Amygdala (tissue), 56 donors: ENCODE measurements at regions not wholly inside any gene's neighbourhood (a gene's known extent, or its start where the extent isn't known, plus 50 kb on each side); places are given as distances from the start of the nearest gene placed in this dataset.
A peak's percentile ranks its signal among the peaks of the same experiment; 100 is the strongest.

Experiments
- DNase-seq, 56 donors: peaks; one replicate each; lab custom pipeline; 2025; lab: John Stamatoyannopoulos, UW

- DNase-seq: no peak
These were observed 303.4 kb downstream of the PIK3C3 start for GRCh38 chr18:42258301-42258965.

GRCh38 chr18:42261731-42262130 is 306.7 kb downstream of the PIK3C3 start:
- no peak for DNase-seq

DNA sequence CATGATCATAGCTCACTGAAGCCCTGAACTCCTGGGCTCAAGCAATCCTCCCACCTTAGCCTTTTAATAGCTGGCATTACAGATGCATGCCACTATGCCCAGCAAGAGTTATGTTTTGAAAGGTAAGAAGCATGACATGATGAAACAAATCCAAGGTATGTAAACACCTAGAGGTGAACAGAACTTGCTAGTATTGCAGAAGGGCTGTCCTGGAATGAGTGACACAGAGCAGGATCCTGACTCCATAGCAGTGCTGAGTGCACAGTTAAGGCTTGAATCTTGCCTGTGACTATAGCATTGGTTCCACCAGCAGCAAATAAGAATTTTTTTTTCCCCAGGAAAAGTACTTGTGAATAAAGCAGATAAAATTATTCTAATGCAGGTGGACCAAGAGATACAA is 309.5 kb downstream of the PIK3C3 start:
- DNase-seq: no peak

GRCh38 chr18:42268186-42268725 is 313.2 kb downstream of the PIK3C3 start:
- DNase-seq: no peak

- DNase-seq: no peak
These were observed 313.8 kb downstream of the PIK3C3 start for GRCh38 chr18:42268798-42269197.

DNA sequence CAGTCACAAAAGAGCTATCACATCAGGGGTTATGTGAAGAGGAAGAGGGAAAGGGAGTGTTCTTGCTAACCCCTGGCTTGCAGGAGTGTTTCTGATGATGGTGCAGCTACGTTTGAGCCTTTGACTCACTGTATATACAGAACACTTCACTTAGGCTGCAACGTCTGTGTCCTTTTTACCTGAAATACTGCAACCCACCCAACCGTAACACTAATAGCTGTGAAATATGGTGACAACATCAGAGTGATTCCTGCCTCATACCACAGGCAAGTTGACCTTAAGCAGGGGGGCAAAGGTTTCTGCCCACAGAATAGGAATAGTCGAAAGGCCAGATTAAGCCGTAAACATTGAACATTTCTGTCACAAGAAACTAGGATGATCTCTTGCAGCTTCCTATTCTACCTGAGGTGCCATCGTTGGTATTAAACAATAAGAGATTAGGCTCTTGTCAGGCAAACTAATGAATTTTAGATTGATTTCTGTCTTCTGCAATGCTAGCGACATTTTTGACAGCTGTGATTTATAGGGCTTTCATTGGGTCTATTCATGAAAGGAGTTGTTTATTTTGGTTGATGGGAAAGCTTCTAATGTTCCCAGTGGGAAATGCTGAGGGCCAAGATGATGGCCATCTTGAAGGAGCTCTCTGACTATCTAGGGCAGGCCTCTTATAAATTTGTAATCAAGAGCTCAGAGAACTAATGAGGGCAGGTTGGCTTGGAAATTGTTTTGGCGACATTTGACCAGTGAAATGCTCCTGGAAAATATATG is 316.8 kb downstream of the PIK3C3 start:
- DNase-seq: no peak

DNA sequence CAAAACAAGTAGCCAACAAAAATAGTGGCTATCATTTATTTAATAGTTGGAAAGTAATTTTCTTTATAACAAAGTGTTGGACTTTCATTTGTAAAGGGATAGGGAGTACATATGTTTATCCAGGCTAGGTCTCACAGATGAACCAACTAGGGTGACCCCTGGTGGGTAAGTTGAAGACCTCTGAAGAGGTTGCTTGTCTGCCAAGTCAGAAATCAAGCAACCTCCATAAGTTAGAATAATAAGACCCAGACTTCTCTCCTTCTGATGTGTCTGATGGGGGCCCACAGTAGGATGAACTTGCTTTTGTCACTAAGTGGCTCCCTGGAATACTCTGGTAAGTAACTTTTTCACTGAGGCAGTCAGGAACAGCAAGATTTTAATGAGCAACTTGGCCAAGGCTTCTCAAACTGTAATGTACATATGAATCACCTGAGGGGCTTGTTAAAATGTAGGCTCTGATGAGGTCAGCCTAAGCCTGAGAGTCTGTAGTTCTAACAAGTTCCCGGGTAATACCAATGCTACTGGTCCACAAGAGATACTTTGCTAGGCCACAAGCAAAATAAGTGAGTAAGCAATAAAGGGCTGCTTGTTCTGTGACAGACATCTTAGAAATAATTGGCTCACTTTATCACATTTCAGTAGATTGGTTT is 319.6 kb downstream of the PIK3C3 start:
- DNase-seq: no peak

- peak in 1 of 56 donors; percentile 6 for DNase-seq
These were observed 320.1 kb downstream of the PIK3C3 start for GRCh38 chr18:42275138-42275535.

DNA sequence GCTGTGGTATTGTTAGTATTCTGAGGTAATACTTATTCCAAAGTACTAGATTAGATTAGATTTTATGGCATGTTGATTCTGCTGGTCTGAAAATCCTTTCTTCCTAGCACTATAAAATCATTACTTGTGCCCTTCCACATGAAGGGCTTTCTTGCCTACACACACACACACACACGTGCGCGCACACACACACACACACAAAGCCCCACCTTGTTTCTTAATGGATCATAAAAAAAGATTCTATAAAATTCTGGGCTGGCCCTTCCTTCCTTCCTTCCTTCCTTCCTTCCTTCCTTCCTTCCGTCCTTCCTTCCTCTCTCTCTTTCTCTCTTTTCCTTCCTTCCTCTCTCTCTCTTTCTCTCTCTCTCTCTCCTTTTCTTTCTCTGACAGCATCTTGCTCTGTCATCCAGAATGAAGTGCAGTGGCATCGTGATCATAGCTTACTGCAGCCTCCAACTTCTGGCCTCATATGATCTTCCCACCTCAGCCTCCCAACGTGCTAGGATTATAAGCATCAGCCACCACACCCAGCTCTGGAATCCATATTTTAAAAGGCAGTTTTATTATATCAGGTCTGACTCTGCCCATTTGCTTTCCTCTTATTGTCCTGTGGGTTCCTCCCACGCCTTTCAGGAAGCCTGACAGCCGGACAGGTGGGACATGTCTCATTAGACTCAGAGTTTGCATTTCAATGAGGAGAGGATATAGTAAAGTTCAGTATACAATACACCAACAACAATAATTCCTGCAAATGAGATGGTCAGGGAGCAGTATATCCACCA is 321.1 kb downstream of the PIK3C3 start:
- DNase-seq: no peak

DNA sequence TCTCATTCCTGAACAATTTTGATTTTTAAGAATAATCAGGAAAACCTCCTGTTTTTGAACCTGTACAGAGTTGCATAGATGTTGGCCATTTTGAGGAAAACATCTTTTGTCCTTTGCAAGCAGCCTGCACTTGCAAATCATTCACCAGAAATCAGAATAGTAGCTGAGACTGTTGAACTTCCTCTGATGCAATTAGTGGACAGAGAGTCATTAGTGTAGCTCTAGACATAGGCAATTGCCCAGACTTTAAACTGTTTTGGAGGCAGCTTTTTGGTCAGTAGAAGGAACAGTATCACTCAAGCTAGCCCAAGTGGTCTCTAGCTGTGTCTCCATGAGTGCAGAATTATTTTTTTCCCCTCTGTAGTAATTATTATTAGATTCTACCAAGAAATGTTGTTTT is 326.1 kb downstream of the PIK3C3 start:
- DNase-seq: no peak

GRCh38 chr18:42281851-42282250 is 326.8 kb downstream of the PIK3C3 start:
- no peak for DNase-seq

DNA sequence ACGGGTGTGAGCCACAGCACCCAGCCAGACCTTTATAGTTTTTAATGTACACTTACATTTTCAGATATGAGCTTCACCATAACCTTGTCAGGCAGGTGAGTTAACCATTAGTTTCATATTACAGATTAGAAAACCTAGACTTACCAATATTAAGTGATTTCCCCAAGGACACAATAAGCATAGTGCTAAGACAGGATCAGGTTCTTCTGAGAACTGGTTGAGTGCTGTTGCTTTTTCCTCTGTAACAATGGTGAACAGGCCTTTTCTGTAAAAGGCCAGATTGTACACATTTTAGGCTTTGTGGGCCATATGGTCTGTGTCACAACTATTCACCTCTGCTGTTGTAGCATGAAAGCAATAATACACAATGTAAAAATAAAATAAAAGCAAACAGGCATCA is 332.0 kb downstream of the PIK3C3 start:
- DNase-seq: no peak

DNA sequence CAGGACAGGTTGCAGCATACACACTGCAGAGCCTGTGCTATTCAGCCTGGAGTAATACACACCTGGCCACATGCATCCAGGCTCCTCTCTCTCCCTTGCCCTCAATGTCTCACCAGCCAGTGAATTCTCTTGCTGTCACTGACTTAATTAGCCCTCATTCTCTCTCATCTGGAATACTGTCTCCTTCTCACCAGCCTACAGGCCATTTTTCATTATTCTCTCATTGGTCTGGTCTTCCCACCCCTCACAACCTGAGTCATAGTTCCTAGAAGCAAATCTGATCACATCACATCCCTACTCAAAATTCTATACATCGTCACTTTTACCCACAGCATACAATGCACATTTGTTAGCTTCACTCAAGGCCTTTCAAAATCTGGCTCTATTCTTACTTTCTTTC is 333.1 kb downstream of the PIK3C3 start:
- no peak for DNase-seq

GRCh38 chr18:42289526-42289925 is 334.5 kb downstream of the PIK3C3 start:
- no peak for DNase-seq

- no peak for DNase-seq
These were observed 335.6 kb downstream of the PIK3C3 start for GRCh38 chr18:42290318-42291307.

DNA sequence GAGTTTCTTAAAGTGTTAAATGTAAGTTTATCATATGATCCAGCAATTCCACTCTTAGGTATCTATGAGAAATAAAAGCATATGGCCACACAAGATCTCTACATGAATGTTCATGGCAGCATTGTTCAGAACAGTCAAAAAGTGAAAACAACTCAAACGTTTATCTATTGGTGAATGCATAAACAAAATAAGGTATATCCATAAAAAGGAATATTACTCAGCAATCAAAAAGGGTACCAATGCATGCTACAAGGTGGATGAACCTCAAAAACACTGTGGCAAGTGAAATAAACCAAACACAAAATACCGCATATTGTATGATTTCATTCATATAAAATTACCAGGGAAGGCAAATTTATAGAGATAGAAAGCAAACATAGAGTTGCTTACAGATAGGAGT is 337.6 kb downstream of the PIK3C3 start:
- no peak for DNase-seq

- DNase-seq: no peak
These were observed 341.2 kb downstream of the PIK3C3 start for GRCh38 chr18:42296192-42296591.

GRCh38 chr18:42296723-42297122 is 341.7 kb downstream of the PIK3C3 start:
- no peak for DNase-seq
